ENCODE measurements at regions not wholly inside any gene's neighbourhood (a gene's known extent, or its start where the extent isn't known, plus 50 kb on each side); places are given as distances from the start of the nearest gene placed in this dataset.

DNA sequence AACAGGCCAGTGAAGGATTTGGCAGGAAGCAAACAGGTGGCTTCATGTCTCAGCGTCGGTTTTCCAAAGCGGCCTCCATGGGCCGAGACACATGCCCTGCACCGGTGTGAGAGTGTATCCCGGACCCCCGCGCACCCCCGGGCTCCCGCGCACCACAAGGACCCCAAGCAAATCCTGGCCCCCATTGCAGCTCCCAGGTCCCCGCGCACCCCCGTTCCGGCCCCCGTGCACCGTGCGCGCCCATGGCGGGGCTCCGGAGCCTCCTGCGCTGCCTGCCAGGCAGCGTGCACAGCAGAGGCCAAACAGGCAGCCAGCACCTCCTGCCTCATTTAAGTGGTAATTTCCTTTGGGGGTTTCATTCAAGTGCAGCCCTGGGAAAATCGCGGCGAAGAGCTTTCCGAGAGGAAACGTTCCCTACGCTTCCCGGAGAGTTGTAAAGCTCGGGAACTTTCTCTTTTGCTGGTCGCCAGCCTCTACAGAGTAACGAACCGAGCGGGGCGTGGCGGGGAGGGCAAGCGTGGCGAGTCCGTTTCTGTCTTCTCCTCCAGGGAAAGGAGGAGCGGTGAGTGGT is 145.5 kb upstream of the SLC24A2 start:
- H3K4me3 ChIP-seq (ENCODE audit: low read depth, low read length) = peak overlapping the region; percentile 45
- no peak for DNase-seq (ENCODE audit: low read depth)
- in situ Hi-C loops (cut with HindIII; ENCODE audit: low sequenced_read_pairs) = no loop called here
- TF ChIP-seq, protein P1, sequence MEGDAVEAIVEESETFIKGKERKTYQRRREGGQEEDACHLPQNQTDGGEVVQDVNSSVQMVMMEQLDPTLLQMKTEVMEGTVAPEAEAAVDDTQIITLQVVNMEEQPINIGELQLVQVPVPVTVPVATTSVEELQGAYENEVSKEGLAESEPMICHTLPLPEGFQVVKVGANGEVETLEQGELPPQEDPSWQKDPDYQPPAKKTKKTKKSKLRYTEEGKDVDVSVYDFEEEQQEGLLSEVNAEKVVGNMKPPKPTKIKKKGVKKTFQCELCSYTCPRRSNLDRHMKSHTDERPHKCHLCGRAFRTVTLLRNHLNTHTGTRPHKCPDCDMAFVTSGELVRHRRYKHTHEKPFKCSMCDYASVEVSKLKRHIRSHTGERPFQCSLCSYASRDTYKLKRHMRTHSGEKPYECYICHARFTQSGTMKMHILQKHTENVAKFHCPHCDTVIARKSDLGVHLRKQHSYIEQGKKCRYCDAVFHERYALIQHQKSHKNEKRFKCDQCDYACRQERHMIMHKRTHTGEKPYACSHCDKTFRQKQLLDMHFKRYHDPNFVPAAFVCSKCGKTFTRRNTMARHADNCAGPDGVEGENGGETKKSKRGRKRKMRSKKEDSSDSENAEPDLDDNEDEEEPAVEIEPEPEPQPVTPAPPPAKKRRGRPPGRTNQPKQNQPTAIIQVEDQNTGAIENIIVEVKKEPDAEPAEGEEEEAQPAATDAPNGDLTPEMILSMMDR (IDR thresholded peaks at IDR 0.05; ENCODE audit: low read depth, low read length, missing control alignments) = peak; percentile 6

DNA sequence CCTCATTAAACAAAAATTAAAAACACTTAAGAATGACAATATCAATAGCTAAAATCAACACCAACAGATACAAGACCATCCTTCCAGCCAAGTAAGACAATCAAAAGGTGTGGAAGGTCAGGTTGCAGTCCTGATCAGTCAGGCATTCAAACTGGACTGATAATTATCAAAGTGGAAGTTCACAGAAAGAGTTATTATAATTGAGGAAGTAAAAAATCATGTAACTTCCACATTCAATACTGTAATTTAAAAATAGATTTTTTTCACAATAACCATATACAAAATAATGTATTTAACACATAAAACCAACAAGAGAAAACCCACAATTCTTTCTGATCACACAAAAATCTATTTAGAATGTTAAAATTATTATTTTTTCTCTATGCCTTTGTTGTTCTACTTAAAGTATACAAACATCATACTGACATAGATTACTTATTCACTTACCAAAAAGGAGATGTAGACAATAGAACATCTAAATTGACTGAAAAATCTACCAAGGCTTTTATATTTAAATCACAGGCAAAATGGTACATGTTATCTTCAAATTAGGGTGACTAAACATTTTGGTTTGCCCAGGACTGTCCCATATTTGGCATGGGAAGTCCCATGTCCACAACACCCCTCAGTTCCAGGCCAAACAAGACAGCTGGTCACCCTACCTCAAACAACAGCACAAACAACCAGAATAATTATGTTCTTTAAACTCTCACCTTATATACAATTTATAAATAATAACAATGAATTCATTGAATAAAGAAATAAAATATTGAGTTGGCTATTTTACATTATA is 142.5 kb upstream of the SLC24A2 start:
- no peak for DNase-seq (ENCODE audit: low read depth)
- in situ Hi-C loops (cut with HindIII; ENCODE audit: low sequenced_read_pairs) = no loop called here
- no peak overlapping the region for H3K4me3 ChIP-seq (ENCODE audit: low read depth, low read length)
- TF ChIP-seq, protein P1 (IDR thresholded peaks at IDR 0.05; ENCODE audit: low read depth, low read length, missing control alignments) = no peak

DNA sequence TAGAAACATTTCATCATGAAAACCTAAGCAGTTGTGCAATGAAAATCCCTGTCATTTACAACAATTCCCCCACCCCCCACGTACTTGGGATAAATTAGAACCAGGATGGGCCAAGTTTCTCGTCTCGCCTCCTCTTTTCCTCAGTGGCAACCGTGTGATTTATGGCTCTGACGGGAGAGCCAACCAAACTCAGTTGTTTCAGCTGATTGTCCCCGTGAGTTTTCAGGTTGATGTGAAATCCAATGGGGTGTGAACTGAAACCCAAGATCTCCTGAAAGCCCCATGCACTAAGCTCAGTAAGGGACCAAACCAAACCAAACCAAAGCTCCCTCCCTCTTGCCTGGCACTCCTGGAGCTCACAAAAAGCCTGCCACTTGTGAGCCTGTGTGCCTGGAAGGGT is 138.7 kb upstream of the SLC24A2 start:
- no peak for DNase-seq (ENCODE audit: low read depth)
- in situ Hi-C loops (cut with HindIII; ENCODE audit: low sequenced_read_pairs) = no loop called here
- no peak overlapping the region for H3K4me3 ChIP-seq (ENCODE audit: low read depth, low read length)
- TF ChIP-seq, protein P1 (IDR thresholded peaks at IDR 0.05; ENCODE audit: low read depth, low read length, missing control alignments) = no peak

DNA sequence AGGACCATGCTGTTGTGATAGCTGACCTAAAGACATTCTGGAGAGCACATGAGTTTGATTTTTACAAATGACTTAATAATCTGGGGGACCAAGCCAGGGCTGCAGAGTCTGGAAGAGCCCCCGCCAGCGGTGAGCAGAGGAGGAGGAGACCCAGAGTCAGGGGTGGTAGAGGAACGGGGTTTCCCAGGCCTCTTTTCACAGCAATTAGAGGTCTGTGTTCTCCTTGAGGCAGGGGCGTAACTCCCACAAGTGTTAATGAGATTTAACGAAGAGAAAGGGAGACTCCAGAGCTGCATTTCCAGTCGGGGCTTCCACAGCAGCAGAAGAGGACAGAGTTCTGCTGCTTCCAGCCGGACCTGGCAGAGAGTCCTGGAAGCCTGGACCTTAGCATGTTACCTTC is 137.9 kb upstream of the SLC24A2 start:
- DNase-seq (ENCODE audit: low read depth) = no peak
- TF ChIP-seq, protein P1 (IDR thresholded peaks at IDR 0.05; ENCODE audit: low read depth, low read length, missing control alignments) = no peak
- no peak overlapping the region for H3K4me3 ChIP-seq (ENCODE audit: low read depth, low read length)
- in situ Hi-C loops (cut with HindIII; ENCODE audit: low sequenced_read_pairs) = no loop called here

DNA sequence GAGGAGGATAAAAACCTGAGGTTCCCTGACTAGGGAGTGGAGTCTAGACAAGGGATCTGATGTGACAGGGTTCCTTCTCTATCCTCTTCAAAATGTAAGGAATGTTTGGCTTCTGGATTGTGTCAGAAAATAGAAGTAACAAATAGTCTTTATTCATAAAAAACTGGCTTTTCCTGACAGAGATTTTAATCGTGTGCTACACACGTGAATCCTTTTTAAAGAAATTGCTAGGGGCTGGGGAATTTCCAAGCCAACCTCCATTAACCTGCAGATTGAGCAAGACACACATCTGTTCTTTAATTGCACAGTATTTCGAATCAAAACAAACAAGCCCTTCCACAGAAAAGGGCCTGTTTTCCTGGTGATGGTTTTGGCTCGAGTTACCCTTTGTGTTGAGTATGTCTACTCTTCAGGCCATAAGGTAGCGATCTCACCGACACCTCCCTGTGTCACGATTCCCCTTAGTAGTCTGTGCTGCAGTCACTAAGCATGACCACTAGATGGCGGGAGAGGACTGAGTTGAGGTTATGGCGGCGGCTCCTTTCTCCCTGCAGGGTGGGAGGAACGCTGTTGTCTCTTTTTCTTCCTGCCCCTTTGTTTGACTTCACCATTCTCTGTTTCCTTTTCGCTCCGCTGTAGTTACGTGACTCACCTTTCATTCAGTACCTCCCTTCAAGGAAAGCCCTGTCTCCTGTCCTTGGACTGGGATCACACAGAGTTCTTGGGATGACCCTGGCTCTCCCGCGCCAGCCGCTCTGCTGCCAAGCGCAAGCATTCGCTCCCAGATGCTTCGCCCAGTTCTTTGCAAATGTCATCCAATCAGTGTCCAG is 137.1 kb upstream of the SLC24A2 start:
- H3K4me3 ChIP-seq (ENCODE audit: low read depth, low read length) = peak overlapping the region; percentile 39
- peak; percentile 52 for DNase-seq (ENCODE audit: low read depth)
- in situ Hi-C loops (cut with HindIII; ENCODE audit: low sequenced_read_pairs) = no loop called here
- TF ChIP-seq, protein P1 (IDR thresholded peaks at IDR 0.05; ENCODE audit: low read depth, low read length, missing control alignments) = peak; percentile 97

DNA sequence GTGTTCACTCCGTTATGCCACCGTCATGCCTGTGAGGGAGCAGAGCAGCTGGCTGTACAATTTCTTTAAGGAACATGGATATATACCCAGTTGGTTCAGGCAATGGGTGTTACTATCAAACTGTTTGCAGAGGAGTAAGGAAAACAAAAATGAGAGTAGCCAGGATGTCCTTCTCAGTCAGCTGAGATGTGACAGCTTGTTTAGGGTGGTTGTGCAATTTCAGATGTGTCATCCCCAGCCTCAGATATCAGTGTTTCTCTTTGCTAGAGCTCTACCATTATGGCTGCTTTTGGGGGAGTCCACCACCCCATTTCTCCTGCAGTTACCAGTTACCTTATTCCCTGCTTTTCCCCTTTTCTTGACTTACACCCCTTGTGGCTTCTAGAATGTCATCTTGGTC is 135.2 kb upstream of the SLC24A2 start:
- in situ Hi-C loops (cut with HindIII; ENCODE audit: low sequenced_read_pairs) = no loop called here

More for the DNA sequence above, 135.2 kb upstream of the SLC24A2 start:
- H3K4me3 ChIP-seq (ENCODE audit: low read depth, low read length) = no peak overlapping the region
- TF ChIP-seq, protein P1 (IDR thresholded peaks at IDR 0.05; ENCODE audit: low read depth, low read length, missing control alignments) = no peak
- DNase-seq (ENCODE audit: low read depth) = no peak

All from astrocyte of the cerebellum (primary cell).